ENCODE measurements at regions not wholly inside any gene's neighbourhood (a gene's known extent, or its start where the extent isn't known, plus 50 kb on each side); places are given as distances from the start of the nearest gene placed in this dataset.

DNA sequence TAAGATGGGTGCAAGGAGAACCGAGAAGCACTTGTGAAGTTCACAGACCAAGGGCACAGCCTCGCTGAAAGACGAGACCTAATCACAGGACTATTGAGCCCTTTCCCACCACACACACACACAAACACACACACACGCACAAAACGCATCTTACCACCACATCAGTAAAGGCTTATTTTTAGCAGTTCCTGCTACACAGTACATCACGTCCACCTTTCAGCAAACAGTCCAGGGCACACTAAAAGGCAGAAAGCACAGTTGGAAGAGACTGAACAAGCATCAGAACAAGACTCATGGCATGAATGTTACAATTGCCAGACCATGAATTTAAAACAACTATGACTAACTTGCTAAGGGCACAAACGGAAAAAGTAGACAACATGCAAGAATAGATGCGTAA lies 83.6 kb upstream of the MAPK10 start:
- H3K4me1 ChIP-seq = no peaks in the 10 kb centered on the region
- DNase-seq = no peak
- no peaks in the 10 kb centered on the region for H3K36me3 ChIP-seq
- intact Hi-C loops (cut with DNase I; ENCODE audit: low total_unique reads) = no loop called here
- no peaks in the 10 kb centered on the region for H3K27me3 ChIP-seq (replicated peaks in 1 of 7)
- H3K9me3 ChIP-seq = no peaks in the 10 kb centered on the region
- 58 to 64% (median 64%) methylated on average over 8 of the region's 8 CpGs for WGBS, 5 donors
- H3K27ac ChIP-seq = no peak overlapping the region
- H3K4me3 ChIP-seq = no peak overlapping the region
- TF ChIP-seq CTCF (IDR thresholded peaks at IDR 0.05 in 8 of 11, conservative IDR thresholded peaks at IDR 0.05 in 3 of 11) (no peak), POLR2AphosphoS5 (IDR thresholded peaks at IDR 0.05) (no peak), POLR2A (IDR thresholded peaks at IDR 0.05) (no peak)

DNA sequence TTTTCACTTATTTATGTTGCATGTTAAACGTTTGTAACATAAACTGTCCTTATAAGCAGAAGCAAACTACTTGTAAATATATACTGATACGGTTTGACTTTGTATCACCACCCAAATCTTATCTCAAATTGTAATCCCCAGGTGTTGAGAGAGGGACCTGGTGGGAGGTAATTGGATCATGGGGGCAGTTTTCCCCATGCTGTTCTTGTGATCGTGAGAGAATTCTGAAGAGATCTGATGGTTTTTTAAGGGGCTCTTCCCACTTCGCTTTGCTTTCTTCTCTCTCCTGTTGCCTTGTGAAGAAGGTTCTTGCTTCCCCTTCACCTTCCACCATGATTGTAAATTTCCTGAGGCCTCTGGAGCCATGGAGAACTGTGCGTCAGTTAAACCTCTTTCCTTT lies 87.1 kb upstream of the MAPK10 start:
- H3K36me3 ChIP-seq = no peaks in the 10 kb centered on the region
- H3K27me3 ChIP-seq (replicated peaks in 1 of 7) = no peaks in the 10 kb centered on the region
- no peak for TF ChIP-seq POLR2A (IDR thresholded peaks at IDR 0.05)
- no peak for TF ChIP-seq CTCF (IDR thresholded peaks at IDR 0.05 in 8 of 11, conservative IDR thresholded peaks at IDR 0.05 in 3 of 11)
- TF ChIP-seq POLR2AphosphoS5 (IDR thresholded peaks at IDR 0.05) = no peak
- H3K4me3 ChIP-seq = no peak overlapping the region
- H3K4me1 ChIP-seq = no peaks in the 10 kb centered on the region
- no peaks in the 10 kb centered on the region for H3K9me3 ChIP-seq
- no peak overlapping the region for H3K27ac ChIP-seq
- no peak for DNase-seq
- 79 to 92% (median 87%) methylated on average over 5 of the region's 5 CpGs for WGBS, 5 donors
- intact Hi-C loops (cut with DNase I; ENCODE audit: low total_unique reads) = no loop called here

- intact Hi-C loops (cut with DNase I; ENCODE audit: low total_unique reads) = no loop called here
- no peak for TF ChIP-seq CTCF (IDR thresholded peaks at IDR 0.05 in 8 of 11, conservative IDR thresholded peaks at IDR 0.05 in 3 of 11)
Measured at GRCh38 chr4:86448871-86449270, 89.0 kb upstream of the MAPK10 start.

DNA sequence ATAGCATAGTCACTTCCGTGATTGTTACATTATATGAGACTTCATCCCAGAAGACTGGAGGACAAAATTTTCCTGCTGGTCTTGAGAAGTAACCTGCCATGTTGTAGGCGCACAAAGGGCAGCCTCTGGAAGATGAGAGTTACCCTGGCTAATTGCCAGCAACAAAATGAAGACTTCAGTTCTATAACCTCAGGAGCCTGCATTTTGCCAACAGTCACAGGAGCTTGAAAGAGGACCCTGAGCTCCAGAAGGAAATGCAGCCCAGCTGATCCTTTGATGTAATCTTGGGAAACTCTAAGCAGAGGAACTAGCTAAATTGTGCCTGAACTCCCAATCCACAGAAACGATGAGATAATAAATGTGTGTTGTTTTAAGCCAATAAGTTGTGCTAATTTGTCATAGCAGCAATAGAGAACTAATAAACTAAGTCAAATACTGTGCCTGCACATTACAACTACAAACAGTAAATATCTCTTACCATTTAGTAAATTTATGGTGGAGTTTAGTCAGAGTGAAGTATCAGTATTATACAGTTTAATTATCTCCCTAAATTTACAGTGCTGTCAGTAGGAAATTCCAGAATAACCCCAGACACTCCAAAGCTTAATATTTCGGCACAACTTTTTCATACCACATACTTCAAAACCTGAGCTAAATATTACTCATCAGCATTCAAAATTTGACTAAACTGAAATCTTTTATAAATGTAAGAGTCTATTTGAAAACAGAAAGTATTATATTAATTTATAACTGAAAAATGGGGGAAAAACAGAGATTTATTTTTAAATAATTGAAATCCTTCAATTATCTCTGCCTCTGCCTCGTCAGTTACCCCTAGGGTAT lies 90.1 kb upstream of the MAPK10 start:
- Histone ChIP-seq H3K36me3 (no peaks in the 10 kb centered on the region), H3K27me3 (replicated peaks in 1 of 7) (no peaks in the 10 kb centered on the region), H3K4me1 (no peaks in the 10 kb centered on the region), H3K9me3 (no peaks in the 10 kb centered on the region), H3K27ac (no peak overlapping the region), H3K4me3 (no peak overlapping the region)
- intact Hi-C loops (cut with DNase I; ENCODE audit: low total_unique reads) = no loop called here
- 65 to 77% (median 69%) methylated on average over 5 of the region's 5 CpGs for WGBS, 5 donors
- no peak for DNase-seq
- TF ChIP-seq POLR2A (IDR thresholded peaks at IDR 0.05) = no peak
- no peak for TF ChIP-seq CTCF (IDR thresholded peaks at IDR 0.05 in 8 of 11, conservative IDR thresholded peaks at IDR 0.05 in 3 of 11)
- TF ChIP-seq POLR2AphosphoS5 (IDR thresholded peaks at IDR 0.05) = no peak

More at GRCh38 chr4:86448871-86449270, 89.0 kb upstream of the MAPK10 start:
- Histone ChIP-seq H3K9me3 (no peaks in the 10 kb centered on the region), H3K4me1 (no peaks in the 10 kb centered on the region), H3K36me3 (no peaks in the 10 kb centered on the region), H3K4me3 (peak overlapping the region in 1 of 8 donors; percentile 19), H3K27ac (no peak overlapping the region), H3K27me3 (replicated peaks in 1 of 7) (no peaks in the 10 kb centered on the region)
- DNase-seq = no peak
- WGBS, 5 donors = 33 to 66% (median 55%) methylated on average over 9 of the region's 9 CpGs

Measured in spleen (tissue), 11 donors.